ENCODE measurements at regions not wholly inside any gene's neighbourhood (a gene's known extent, or its start where the extent isn't known, plus 50 kb on each side); places are given as distances from the start of the nearest gene placed in this dataset.

DNA sequence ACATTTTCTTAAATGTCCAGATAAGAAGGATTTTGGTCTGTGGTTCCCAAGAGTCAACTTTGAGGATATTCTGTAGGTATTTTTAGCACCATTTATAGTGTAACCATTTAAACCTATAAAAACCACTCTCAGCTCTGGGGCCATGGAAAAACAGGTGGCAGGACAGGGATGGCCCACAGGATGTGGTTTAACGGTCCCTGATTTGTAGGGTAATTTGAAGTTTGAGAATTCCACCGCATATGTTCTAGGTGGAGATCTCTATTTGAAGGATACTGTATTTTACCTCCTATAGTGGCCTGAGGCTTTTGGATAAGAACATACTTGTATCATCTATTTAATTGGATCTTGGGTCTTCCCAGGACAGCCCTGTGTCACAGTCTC is 62.4 kb upstream of the IGLL5 start:
- no peak for DNase-seq

DNA sequence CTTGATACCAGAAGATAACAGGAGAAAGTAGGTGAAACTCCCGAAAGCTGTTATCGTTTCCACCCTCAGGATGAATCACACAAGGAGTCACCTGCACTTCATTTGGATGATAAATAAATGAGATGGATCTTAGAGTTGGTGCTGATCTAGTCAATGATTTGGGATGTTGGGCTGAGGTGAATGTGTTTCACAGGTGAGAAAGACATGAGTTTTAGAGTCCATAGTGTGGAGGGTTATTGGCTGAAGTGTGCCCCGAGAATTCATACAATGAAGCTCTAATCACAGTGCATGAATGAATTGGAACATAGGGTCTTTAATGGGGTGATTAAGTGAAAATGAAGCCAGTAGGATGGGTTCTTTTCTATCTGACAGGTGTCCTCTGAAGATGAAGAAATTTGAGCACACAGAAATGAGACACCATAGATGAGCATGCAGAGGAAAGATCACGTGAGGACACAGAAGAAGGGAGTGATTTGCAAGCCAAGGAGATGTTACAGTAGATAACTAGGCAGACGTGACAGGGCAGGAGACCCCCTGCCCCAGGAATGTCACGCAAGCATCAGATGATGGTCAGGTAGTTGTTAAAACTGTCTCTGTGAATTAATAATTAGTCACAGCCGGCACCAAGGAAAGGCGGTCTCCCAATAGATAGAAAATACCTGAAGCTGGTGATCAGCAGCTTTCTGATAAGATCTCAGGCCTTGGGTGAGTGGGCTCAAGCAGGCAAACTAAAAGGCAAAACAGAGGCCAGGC is 60.3 kb upstream of the IGLL5 start:
- DNase-seq = no peak

DNA sequence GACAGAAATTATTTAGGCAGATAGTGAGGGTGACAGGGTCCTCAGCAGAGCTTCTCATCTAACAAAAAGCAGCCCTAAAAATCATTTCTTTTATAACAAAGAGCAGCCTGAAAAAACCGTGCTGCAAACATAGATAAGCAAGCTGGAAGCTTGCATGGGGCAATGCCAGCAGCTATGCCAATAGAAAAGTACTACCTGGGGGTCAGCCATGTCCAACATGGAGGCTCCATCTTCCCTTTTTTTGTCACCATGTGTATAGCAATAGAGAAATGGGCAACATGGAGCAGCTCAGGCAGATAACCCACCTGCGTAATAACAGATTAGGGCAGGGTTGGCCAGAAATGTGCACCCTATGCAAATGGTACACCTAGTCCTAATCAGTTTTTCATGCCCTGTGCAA is 57.4 kb upstream of the IGLL5 start:
- no peak for DNase-seq

DNA sequence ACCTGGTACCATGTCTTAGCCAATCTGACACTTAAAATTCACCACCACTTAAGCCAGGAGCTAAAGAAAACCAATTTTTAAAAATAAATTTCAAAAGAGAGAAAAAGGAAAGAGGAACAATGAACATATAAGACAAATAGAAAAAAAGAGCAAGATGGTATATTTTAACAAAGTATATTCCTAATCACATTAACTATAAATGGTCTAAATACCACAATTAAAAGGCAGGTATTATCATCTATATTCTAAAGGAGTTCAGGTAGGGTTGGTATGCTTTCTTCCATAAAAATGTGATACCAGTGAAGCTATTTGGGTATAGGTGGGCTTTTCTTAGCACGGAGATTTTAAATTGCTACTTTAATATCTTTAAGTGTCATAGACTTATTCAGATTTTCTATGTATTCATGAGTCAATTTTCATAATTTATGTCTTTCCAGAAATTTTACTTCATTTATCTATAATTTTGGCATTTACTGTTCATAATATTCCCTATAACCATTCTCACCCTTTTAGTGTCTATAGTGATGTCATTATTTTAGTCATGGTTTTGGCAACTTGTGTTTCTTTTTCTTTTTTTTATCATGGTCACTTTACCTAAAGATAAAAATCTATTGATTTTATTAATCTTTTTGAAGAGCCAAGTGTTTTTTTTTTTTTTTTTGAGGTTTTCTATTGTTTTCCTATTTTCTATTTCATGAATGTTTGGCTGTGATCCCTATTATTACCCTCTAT is 56.5 kb upstream of the IGLL5 start:
- DNase-seq = no peak

DNA sequence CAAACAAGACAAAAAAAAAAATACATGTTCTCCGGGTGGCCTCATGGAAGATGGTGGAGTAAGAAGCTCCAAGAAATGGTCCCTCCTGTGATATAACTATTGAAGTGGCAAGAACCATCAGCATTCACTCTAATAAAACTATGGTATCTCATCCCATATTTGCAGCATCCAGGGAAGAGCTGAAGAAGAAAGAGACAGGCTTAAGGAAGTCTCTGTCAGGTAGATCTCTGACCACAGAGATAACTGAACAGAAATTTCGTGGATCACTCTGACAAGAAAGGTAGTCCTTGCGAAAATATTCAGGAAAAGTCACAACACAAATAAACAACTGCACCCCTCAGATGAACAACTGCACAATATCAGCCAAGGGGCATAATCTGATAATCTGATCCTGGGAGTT is 54.6 kb upstream of the IGLL5 start:
- no peak for DNase-seq

DNA sequence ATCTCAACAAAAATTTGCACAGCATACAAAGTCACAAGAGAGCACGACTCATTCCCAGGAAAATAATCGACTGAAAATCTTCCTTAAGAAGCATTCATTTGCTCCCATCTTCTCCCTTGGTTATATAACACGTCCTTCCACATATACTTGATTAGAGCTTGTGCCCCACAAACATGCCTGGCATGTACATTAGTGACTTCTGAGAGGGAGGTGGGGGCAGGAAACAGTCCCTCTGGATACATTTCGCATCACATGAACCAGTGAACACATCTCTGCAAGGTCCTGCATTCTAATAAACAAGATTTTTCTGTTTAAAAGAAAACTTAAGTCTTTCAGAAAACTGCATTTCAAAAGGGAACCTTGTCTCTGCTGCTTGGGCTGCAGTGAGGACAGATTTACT is 54.1 kb upstream of the IGLL5 start:
- DNase-seq = no peak

DNA sequence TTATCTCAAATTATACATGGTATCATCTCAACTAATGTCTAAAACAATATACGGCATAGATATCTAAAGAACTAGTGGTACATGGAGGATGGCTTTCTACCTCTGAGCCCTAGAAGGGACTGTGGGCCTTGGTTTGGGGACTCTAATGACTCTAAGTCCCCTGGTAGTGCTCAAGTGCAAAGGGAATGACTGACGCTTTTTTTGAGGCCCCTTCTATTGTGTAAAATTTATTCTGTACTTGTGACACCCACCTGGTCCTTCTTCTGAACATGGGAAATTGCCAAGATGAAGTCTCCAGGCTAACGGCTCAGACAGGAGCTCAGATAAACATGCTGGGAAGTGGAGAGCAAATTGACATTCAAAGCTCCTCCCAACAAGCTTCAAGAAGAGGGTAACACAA is 53.4 kb upstream of the IGLL5 start:
- DNase-seq = no peak

DNA sequence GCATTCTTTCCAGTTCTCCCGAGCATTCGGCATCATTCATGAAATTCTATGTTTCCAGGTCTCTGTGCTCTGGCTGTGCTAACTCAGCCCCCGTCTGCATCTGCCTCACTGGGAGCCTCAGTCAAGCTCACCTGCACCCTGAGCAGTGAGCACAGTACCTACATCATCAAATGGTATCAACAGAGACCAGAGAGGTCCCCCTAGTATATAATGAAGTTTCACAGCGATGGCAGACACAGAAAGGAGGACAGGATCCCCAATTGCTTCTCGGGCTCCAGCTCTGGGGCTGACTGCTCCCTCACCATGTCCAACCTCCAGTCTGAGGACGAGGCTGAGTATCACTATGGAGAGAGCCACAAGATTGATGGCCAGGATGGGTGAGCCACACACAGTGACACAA is 52.8 kb upstream of the IGLL5 start:
- no peak for DNase-seq

DNA sequence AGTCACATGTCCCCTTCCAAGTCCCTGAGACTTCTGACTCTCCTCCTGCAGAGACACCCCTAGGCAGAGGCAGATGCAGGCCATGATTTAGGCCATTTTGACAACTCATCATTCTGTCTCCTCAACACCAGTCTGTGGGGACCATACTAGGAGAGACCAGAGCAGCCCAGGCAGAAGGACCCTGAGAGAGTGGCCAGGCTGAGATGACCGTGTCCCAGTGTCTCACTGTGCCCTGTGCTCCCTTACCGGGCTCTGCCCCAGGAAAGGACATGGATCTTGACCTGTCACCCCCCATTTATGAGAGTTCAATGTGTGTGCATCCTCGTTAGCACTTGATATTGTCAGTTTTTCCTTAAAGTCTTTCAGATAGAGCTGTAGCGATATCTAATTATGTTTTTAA is 52.4 kb upstream of the IGLL5 start:
- no peak for DNase-seq

DNA sequence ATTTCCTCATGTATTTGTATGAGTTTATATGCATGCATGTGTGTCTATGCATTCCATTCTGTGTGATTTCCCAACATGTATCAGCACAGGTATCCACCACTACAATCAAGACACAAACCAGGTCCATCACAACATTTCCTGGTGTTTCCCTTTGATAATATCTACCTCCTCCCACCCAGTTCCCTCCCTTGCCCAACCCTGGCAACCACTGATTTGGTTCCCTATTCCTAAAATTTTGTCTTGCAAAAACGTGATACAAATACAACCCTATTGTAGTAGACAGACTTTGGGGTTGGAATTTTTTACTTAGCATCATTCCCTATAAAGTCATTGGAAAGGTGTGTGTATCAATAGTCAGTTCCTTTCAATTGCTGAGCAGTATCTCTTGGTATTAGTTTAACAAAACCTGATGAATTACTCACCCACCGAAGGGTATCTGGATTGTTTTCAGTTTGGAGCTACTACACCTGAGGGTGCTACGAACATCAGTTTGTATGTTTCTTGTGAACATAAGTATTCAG is 51.8 kb upstream of the IGLL5 start:
- no peak for DNase-seq

DNA sequence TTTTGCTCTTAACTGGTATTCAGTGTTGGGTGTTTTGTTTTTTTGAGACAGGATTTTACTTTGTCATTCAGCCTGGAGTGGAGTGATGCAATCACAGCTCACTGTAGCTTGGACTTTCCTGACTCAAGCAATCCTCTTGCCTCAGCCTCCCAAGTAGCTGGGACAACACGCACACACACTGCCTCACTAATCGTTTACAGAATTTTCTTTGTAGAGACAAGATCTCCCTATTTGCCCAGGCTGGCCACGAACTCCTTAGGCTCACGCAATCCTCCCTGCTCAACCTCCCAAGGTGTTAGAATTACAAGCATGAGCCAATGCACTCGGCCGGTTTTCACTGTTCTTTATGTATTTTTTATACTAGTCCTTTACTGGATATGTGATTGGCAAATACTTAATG is 51.0 kb upstream of the IGLL5 start:
- DNase-seq = no peak

All from stimulated activated naive CD4-positive, alpha-beta T cell (primary cell).